Esophagus squamous epithelium (tissue), 4 donors: ENCODE measurements at regions not wholly inside any gene's neighbourhood (a gene's known extent, or its start where the extent isn't known, plus 50 kb on each side); places are given as distances from the start of the nearest gene placed in this dataset.

ENCODE experiments used
- POLR2A ChIP-seq, 4 donors: fragments of 450-650 bp; IDR thresholded peaks; one replicate each; pipeline ENCODE4 v1.6.1; 2017; ENCODE audit warnings: antibody characterized with exemption in 4 of 4, mild to moderate bottlenecking in 4 of 4, moderate library complexity in 3 of 4
- TF ChIP-seq, protein P1 (sequence below), 6 experiments: fragments of 450-650 bp in 4 of 6; fragments of 200-600 bp in 2 of 6; sonication (generic) in 2 of 6; IDR thresholded peaks; one replicate each; pipeline ENCODE4 v1.5.1; 2016 to 2019; ENCODE audit warnings: antibody characterized with exemption in 6 of 6, mild to moderate bottlenecking in 4 of 6, moderate library complexity in 4 of 6

DNA sequence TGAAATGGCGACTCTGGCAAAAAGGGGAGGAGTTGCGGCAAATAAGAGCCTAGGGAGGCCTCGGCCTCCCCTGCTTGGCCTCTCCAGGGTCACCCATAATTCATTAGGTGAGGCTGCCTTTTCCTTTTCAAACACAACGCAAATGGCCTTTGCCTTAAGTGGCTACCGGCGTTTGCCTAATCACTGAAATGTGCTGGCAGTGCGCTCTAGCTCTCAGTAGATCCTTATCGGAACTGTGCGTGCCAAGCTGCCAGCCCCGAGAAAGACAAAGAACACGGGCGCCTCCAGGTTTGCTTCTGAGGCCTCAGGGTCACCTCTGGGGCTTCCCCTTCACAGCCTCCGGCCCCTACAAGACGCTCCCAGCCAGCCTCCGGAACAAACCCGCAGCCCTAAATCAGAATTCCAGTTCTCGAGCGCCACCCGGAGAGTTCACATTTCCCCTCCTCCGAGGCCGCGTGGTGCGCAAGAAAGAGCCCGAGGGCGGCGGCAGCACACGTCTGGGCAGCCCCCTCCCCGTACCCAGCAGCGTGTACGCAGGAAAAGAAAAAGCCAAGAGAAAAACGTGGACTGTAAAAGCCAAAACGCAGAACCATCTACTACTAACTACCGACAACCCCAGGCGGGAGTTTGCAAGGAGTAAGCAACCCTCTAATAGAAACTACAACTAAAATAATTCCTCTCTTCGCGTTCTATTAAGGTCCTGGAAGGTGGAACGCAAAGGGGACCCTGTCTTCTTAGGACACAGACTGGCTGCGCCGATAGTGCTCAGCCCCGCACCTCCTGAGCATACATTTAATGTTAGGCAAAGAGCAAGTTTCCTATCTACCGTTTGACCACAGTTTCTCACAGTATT lies 76.5 kb upstream of the BCOR start:
- TF ChIP-seq, protein P1, sequence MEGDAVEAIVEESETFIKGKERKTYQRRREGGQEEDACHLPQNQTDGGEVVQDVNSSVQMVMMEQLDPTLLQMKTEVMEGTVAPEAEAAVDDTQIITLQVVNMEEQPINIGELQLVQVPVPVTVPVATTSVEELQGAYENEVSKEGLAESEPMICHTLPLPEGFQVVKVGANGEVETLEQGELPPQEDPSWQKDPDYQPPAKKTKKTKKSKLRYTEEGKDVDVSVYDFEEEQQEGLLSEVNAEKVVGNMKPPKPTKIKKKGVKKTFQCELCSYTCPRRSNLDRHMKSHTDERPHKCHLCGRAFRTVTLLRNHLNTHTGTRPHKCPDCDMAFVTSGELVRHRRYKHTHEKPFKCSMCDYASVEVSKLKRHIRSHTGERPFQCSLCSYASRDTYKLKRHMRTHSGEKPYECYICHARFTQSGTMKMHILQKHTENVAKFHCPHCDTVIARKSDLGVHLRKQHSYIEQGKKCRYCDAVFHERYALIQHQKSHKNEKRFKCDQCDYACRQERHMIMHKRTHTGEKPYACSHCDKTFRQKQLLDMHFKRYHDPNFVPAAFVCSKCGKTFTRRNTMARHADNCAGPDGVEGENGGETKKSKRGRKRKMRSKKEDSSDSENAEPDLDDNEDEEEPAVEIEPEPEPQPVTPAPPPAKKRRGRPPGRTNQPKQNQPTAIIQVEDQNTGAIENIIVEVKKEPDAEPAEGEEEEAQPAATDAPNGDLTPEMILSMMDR (IDR thresholded peaks at IDR 0.05), result no peak
- TF ChIP-seq POLR2A (IDR thresholded peaks at IDR 0.05), result no peak
